H9 (cell line): ENCODE measurements at regions not wholly inside any gene's neighbourhood (a gene's known extent, or its start where the extent isn't known, plus 50 kb on each side); places are given as distances from the start of the nearest gene placed in this dataset.

ENCODE experiments used
- DNase-seq: peaks from one replicate; pipeline ENCODE4 v3.0.0-alpha.2; 2017
- H2AFZ ChIP-seq: one replicate; pipeline ENCODE4 v1.6.1; 2013; ENCODE audit warnings: mild to moderate bottlenecking, low read length, control low read depth, moderate library complexity
- H2AK5ac ChIP-seq: 2 replicates; pipeline ENCODE4 v1.6.1; 2013; ENCODE audit warnings: low read length, control low read depth, mixed read lengths; ENCODE audit not compliant: insufficient read length
- H2BK120ac ChIP-seq: one replicate; pipeline ENCODE4 v1.6.1; 2013; ENCODE audit warnings: low read depth, mild to moderate bottlenecking, low read length, control low read depth, inconsistent platforms; ENCODE audit not compliant: poor library complexity, severe bottlenecking
- H2BK12ac ChIP-seq: 2 replicates; pipeline ENCODE4 v1.6.1; 2013; ENCODE audit warnings: low read length, control low read depth, mixed read lengths, low read depth; ENCODE audit not compliant: insufficient read length
- H2BK15ac ChIP-seq: 2 replicates; pipeline ENCODE4 v1.6.1; 2013; ENCODE audit warnings: low read depth, low read length, control low read depth
- H2BK20ac ChIP-seq: one replicate; pipeline ENCODE4 v1.6.1; 2013; ENCODE audit warnings: low read depth, mild to moderate bottlenecking, low read length, control low read depth, inconsistent platforms; ENCODE audit not compliant: poor library complexity, severe bottlenecking
- H2BK5ac ChIP-seq: 2 replicates; pipeline ENCODE4 v1.6.1; 2013; ENCODE audit warnings: low read length, control low read depth, mixed read lengths; ENCODE audit not compliant: insufficient read length
- H3K14ac ChIP-seq: 2 replicates; pipeline ENCODE4 v1.6.1; 2013; ENCODE audit warnings: low read length, control low read depth; ENCODE audit not compliant: insufficient read depth
- H3K18ac ChIP-seq: 2 replicates; pipeline ENCODE4 v1.6.1; 2013; ENCODE audit warnings: low read depth, mild to moderate bottlenecking, mixed read lengths, low read length, control low read depth; ENCODE audit not compliant: insufficient read length
- H3K23ac ChIP-seq: 2 replicates; pipeline ENCODE4 v1.6.1; 2013; ENCODE audit warnings: low read length, control low read depth, mixed read lengths, low read depth; ENCODE audit not compliant: insufficient read length
- H3K23me2 ChIP-seq: 2 replicates; pipeline ENCODE4 v1.6.1; 2013; ENCODE audit warnings: low read depth, mild to moderate bottlenecking, mixed read lengths, low read length, control low read depth; ENCODE audit not compliant: insufficient read length, poor library complexity, severe bottlenecking
- H3K27ac ChIP-seq: 2 replicates; pipeline ENCODE4 v1.5.1; 2013; ENCODE audit warnings: low read length, control low read depth, mixed read lengths, low read depth; ENCODE audit not compliant: insufficient read length
- H3K27me3 ChIP-seq: 2 replicates; pipeline ENCODE4 v1.6.1; 2013; ENCODE audit warnings: low read length, control low read depth, inconsistent platforms; ENCODE audit not compliant: insufficient read depth
- H3K4ac ChIP-seq: 2 replicates; pipeline ENCODE4 v1.6.1; 2013; ENCODE audit warnings: low read depth, mild to moderate bottlenecking, control low read depth, inconsistent platforms, low read length, moderate library complexity
- H3K4me1 ChIP-seq: 2 replicates; pipeline ENCODE4 v1.6.1; 2013; ENCODE audit warnings: low read length, control low read depth, inconsistent platforms; ENCODE audit not compliant: insufficient read depth
- H3K4me2 ChIP-seq: 2 replicates; pipeline ENCODE4 v1.6.1; 2013; ENCODE audit warnings: low read length, control low read depth, mixed read lengths; ENCODE audit not compliant: insufficient read length, insufficient read depth
- H3K56ac ChIP-seq: 2 replicates; pipeline ENCODE4 v1.6.1; 2013; ENCODE audit warnings: low read depth, mild to moderate bottlenecking, mixed read lengths, low read length, control low read depth; ENCODE audit not compliant: insufficient read length
- H3K79me1 ChIP-seq: 2 replicates; pipeline ENCODE4 v1.6.1; 2013; ENCODE audit warnings: low read depth, mild to moderate bottlenecking, moderate library complexity, low read length, control low read depth, inconsistent platforms; ENCODE audit not compliant: insufficient read depth, poor library complexity, severe bottlenecking
- H3K79me2 ChIP-seq: 2 replicates; pipeline ENCODE4 v1.6.1; 2013; ENCODE audit warnings: low read length, control low read depth, inconsistent platforms; ENCODE audit not compliant: insufficient read depth
- H3K9ac ChIP-seq: 2 replicates; pipeline ENCODE4 v1.6.1; 2013; ENCODE audit warnings: low read length, control low read depth, mixed read lengths; ENCODE audit not compliant: insufficient read length; ENCODE audit errors: extremely low read depth
- H3K9me3 ChIP-seq: one replicate; pipeline ENCODE4 v1.6.1; 2013; ENCODE audit warnings: low read depth, low read length, inconsistent platforms; ENCODE audit not compliant: control insufficient read depth
- H3T11ph ChIP-seq: one replicate; pipeline ENCODE4 v1.6.1; 2013; ENCODE audit warnings: mild to moderate bottlenecking, low read length, control low read depth, inconsistent platforms
- H4K20me1 ChIP-seq: one replicate; pipeline ENCODE4 v1.6.1; 2013; ENCODE audit not compliant: control insufficient read depth, insufficient read length, insufficient read depth
- H4K5ac ChIP-seq: 2 replicates; pipeline ENCODE4 v1.6.1; 2013; ENCODE audit warnings: low read depth, mild to moderate bottlenecking, mixed read lengths, low read length, control low read depth; ENCODE audit not compliant: insufficient read length
- H4K8ac ChIP-seq: replicated peaks from 2 replicates; pipeline ENCODE4 v1.6.1; 2013; ENCODE audit warnings: low read length, control low read depth, mixed read lengths, low read depth; ENCODE audit not compliant: insufficient read length
- H4K91ac ChIP-seq: 2 replicates; pipeline ENCODE4 v1.6.1; 2013; ENCODE audit warnings: low read depth, mild to moderate bottlenecking, moderate library complexity, mixed read lengths, low read length, control low read depth; ENCODE audit not compliant: insufficient read length
- H3K27ac Mint-ChIP-seq, 3 experiments: 2 replicates in 2 of 3; 3 replicates in 1 of 3; pipeline ENCODE4 v1.8.0; 2020 to 2021; ENCODE audit warnings: mixed read lengths in 3 of 3, mild to moderate bottlenecking in 1 of 3, moderate library complexity in 1 of 3
- H3K27me3 Mint-ChIP-seq: 2 replicates; pipeline ENCODE4 v1.8.0; 2021; ENCODE audit warnings: low read depth, mild to moderate bottlenecking, moderate library complexity, mixed read lengths
- H3K36me3 Mint-ChIP-seq, 3 experiments: 2 replicates in 2 of 3; 3 replicates in 1 of 3; pipeline ENCODE4 v1.8.0; 2020 to 2021; ENCODE audit warnings: low read depth in 3 of 3, mixed read lengths in 3 of 3; ENCODE audit not compliant: insufficient read depth in 1 of 3
- H3K4me1 Mint-ChIP-seq, 2 experiments: 2 replicates each; pipeline ENCODE4 v1.8.0; 2020; ENCODE audit warnings: mixed read lengths in 2 of 2
- H3K4me3 Mint-ChIP-seq, 2 experiments: 2 replicates in 1 of 2; 3 replicates in 1 of 2; pipeline ENCODE4 v1.8.0; 2020 to 2021; ENCODE audit warnings: mild to moderate bottlenecking in 2 of 2, mixed read lengths in 2 of 2, moderate library complexity in 1 of 2
- H3K9me3 Mint-ChIP-seq, 2 experiments: 2 replicates in 1 of 2; 3 replicates in 1 of 2; pipeline ENCODE4 v1.8.0; 2020; ENCODE audit warnings: mild to moderate bottlenecking in 2 of 2, mixed read lengths in 2 of 2, moderate library complexity in 1 of 2
- CTCF ChIP-seq: fragments of 200-600 bp; sonication (generic); conservative IDR thresholded peaks from 3 replicates; pipeline ENCODE4 v1.8.0; 2021; ENCODE audit warnings: antibody characterized with exemption, mild to moderate bottlenecking
- WGBS: extraction: QIAGEN DNeasy Blood & Tissue Kit; methylation state at CpG from one replicate; pipeline ENCODE4 v1.1.7; 2013; ENCODE audit warnings: missing lambda C conversion rate, low lambda C conversion rate, mixed read lengths; ENCODE audit not compliant: insufficient read length; ENCODE audit errors: extremely low coverage; 5-methylcytosine and 5-hydroxymethylcytosine counted together

DNA sequence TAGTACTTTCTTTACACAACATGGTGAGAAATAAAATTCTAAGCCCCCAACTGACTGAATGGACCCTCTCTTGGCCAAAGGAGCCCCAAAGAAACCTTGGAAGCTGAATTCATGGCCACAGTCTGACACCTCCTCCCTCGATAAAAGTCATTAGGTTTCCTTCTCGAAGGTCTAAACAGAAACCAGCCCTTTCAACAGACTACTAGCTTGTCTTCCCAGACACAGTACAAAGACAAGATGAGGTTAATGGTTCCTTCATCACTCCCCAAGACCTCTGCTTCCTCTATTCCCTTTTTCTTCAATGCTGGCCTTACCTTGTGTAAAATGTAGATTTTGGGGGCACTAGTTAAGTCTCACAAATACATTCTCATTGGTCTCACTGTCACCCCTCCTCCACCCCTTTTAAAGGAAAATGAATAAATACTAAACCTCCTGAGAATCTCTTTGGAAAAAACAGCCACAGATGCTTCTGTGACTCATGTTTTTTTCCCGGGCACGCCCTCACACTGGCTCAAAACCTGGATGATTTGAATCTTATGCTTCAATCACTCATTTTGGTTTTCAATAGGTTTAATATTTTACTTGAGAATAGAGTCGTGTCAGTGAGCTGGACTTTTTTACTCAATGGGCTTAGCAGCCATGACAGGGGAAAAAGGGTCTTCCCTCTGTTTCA, 65.8 kb upstream of the MED4 start:
- Histone ChIP-seq H3K79me2 (no peaks in the 10 kb centered on the region), H2BK120ac (no peak overlapping the region), H4K91ac (no peak overlapping the region), H3K27me3 (no peaks in the 10 kb centered on the region), H3K27ac (no peak overlapping the region), H4K8ac (no peak overlapping the region), H3K79me1 (no peaks in the 10 kb centered on the region), H3K4ac (no peak overlapping the region), H4K20me1 (no peaks in the 10 kb centered on the region), H3K23ac (no peak overlapping the region), H3K4me2 (no peak overlapping the region), H3K18ac (no peak overlapping the region), H3K23me2 (no peaks in the 10 kb centered on the region), H2AFZ (no peak overlapping the region), H2BK5ac (no peak overlapping the region), H2BK15ac (no peak overlapping the region), H3K9me3 (no peaks in the 10 kb centered on the region), H3K4me1 (no peaks in the 10 kb centered on the region; the same call in 1 of the 2 replicates), H3K9ac (no peak overlapping the region), H3K14ac (no peak overlapping the region), H2BK12ac (no peak overlapping the region), H2AK5ac (no peak overlapping the region), H2BK20ac (no peak overlapping the region), H4K5ac (no peak overlapping the region), H3T11ph (no peak overlapping the region), H3K56ac (no peak overlapping the region)
- no peak for DNase-seq
- Mint-ChIP-seq H3K27ac (no peak overlapping the region), H3K4me3 (no peak overlapping the region), H3K9me3 (no peaks in the 10 kb centered on the region), H3K27me3 (peaks cover 2% of the 10 kb centered on the region), H3K4me1 (peaks cover 30 to 37% of the 10 kb centered on the region in 2 experiments), H3K36me3 (no peaks in the 10 kb centered on the region)
- TF ChIP-seq CTCF: no peak
- no CpG with 5 or more reads among the region's 5 CpGs for WGBS
